CD4-positive, CD25-positive, alpha-beta regulatory T cell (primary cell): ENCODE measurements at regions not wholly inside any gene's neighbourhood (a gene's known extent, or its start where the extent isn't known, plus 50 kb on each side); places are given as distances from the start of the nearest gene placed in this dataset.
"Not testable (repeated sequence)": the region's sequence is repeated elsewhere in the genome, so short reads cannot be mapped to it uniquely, and the experiment has no call there.

Source experiments
- ATAC-seq, 2 donors: fragments of 150-1000 bp; cut with Tn5 transposase; one replicate each; pipeline ENCODE4 v1.10.0; 2021; ENCODE audit warnings: low read depth in 2 of 2, moderate number of reproducible peaks in 2 of 2, moderate library complexity in 1 of 2
- DNase-seq, 3 donors: peaks; one replicate each; pipeline versions ENCODE4 v3.0.0 to v3.0.0-alpha.2; 2012 to 2022; ENCODE audit warnings: mixed read lengths in 1 of 3
- H3K27ac ChIP-seq: one replicate; pipeline ENCODE4 v1.7.0; 2013; ENCODE audit warnings: mild to moderate bottlenecking, low read length; ENCODE audit not compliant: insufficient read depth, poor library complexity, severe bottlenecking
- H3K27me3 ChIP-seq: one replicate; pipeline ENCODE4 v1.7.0; 2013; ENCODE audit warnings: low read length; ENCODE audit not compliant: control insufficient read depth, insufficient read depth
- H3K36me3 ChIP-seq: one replicate; pipeline ENCODE4 v1.7.0; 2013; ENCODE audit warnings: mild to moderate bottlenecking, low read length, moderate library complexity; ENCODE audit not compliant: control insufficient read depth, insufficient read depth
- H3K4me1 ChIP-seq: 2 replicates; pipeline ENCODE4 v1.7.0; 2013; ENCODE audit warnings: mild to moderate bottlenecking, low read length; ENCODE audit not compliant: insufficient read depth, control insufficient read depth, poor library complexity, severe bottlenecking
- H3K4me3 ChIP-seq: one replicate; pipeline ENCODE4 v1.7.0; 2013; ENCODE audit warnings: low read depth, mild to moderate bottlenecking, low read length, moderate library complexity
- H3K9me3 ChIP-seq, 2 experiments: 1 replicate in 1 of 2; 2 replicates in 1 of 2; pipeline ENCODE4 v1.7.0; 2013; ENCODE audit warnings: low read length in 2 of 2, mild to moderate bottlenecking in 1 of 2, moderate library complexity in 1 of 2; ENCODE audit not compliant: control insufficient read depth in 2 of 2
- H3K27ac Mint-ChIP-seq, 3 donors: one replicate each; pipeline ENCODE4 v1.8.0; 2020 to 2022; ENCODE audit warnings: mild to moderate bottlenecking in 3 of 3, mixed read lengths in 3 of 3, moderate library complexity in 2 of 3
- H3K27me3 Mint-ChIP-seq: one replicate; pipeline ENCODE4 v1.8.0; 2022; ENCODE audit warnings: mild to moderate bottlenecking, mixed read lengths
- H3K36me3 Mint-ChIP-seq: one replicate; pipeline ENCODE4 v1.8.0; 2020; ENCODE audit warnings: mixed read lengths
- H3K4me1 Mint-ChIP-seq, 4 donors: one replicate each; pipeline ENCODE4 v1.8.0; 2020 to 2022; ENCODE audit warnings: mixed read lengths in 4 of 4, mild to moderate bottlenecking in 1 of 4
- H3K4me3 Mint-ChIP-seq, 4 donors: one replicate each; pipeline ENCODE4 v1.8.0; 2020 to 2022; ENCODE audit warnings: mild to moderate bottlenecking in 4 of 4, mixed read lengths in 4 of 4, moderate library complexity in 3 of 4
- H3K9me3 Mint-ChIP-seq, 7 donors: one replicate each; pipeline ENCODE4 v1.8.0; 2020 to 2022; ENCODE audit warnings: mixed read lengths in 7 of 7, mild to moderate bottlenecking in 3 of 7, moderate library complexity in 2 of 7

DNA sequence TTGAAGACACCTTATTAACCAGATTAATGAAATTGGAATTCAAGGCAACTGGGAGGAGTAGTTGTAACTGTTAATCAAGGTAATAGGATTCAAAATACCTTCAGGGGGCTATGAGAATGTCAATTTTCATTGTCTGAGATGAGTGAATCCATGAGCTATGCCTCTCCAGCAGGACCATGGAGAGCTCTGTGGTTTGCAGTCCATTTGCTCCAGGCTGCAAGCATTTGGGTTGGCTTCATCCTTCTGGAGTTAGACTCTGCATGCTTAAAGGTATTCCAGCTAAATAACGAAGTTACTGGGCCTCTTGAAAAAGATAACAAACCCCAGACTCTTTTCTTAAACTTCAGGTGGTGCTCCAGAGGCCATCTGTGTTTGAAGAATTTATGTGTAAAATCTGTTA lies 207.1 kb upstream of the SLC8A1 start:
- no peak overlapping the region for H3K27ac Mint-ChIP-seq
- H3K9me3 Mint-ChIP-seq: peaks cover 0 to 7% (median 1%) of the 10 kb centered on the region in 7 donors
- no peak overlapping the region for H3K4me3 Mint-ChIP-seq
- no peak for ATAC-seq
- Histone ChIP-seq H3K27ac (no peak overlapping the region), H3K27me3 (no peaks in the 10 kb centered on the region), H3K4me1 (no peaks in the 10 kb centered on the region), H3K9me3 (no peaks in the 10 kb centered on the region), H3K4me3 (no peak overlapping the region), H3K36me3 (no peaks in the 10 kb centered on the region)
- DNase-seq: no peak
- H3K4me1 Mint-ChIP-seq: no peaks in the 10 kb centered on the region
- no peaks in the 10 kb centered on the region for H3K36me3 Mint-ChIP-seq
- no peaks in the 10 kb centered on the region for H3K27me3 Mint-ChIP-seq

DNA sequence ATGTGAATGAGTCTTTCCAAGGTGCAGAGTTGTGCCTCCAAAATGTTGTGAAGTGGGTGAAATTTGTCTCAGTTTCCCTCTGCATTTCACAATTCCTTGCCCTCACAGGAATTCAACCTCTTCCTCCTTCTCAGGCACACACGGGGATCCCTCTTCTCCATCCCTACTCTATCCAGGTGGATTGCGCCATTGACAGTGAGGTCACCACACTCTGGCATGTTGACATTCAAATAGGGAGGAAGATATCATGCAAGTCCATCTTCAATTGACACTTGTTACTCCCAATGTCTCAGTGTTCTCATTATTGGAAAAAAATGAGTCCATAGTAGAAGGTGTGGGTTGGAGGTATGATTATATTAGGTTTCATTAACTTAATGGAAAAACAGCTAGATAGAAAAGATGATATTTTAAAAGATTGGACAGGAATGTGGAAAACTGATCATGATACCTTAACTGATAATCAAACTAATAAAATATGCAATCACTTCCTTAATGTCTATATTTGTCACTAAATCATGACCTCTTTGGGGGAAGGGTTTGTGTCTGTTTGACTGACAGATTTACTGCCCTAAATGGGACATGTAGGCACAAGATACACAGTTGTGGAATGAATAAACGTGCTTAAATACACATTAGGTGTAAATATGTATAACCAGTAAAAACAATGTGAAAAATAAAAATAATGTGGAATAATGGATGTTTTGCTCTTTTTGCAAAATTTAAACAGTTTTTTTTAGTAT lies 213.8 kb upstream of the SLC8A1 start:
- Mint-ChIP-seq H3K27ac (no peak overlapping the region), H3K9me3 (peaks cover 0 to 7% (median 2%) of the 10 kb centered on the region in 7 donors), H3K4me1 (no peaks in the 10 kb centered on the region), H3K4me3 (no peak overlapping the region), H3K27me3 (no peaks in the 10 kb centered on the region), H3K36me3 (no peaks in the 10 kb centered on the region)
- H3K9me3 ChIP-seq: no peaks in the 10 kb centered on the region
- DNase-seq (no peak), ATAC-seq (no peak)
- no peaks in the 10 kb centered on the region for H3K27me3 ChIP-seq
- no peak overlapping the region for H3K4me3 ChIP-seq
- no peaks in the 10 kb centered on the region for H3K36me3 ChIP-seq
- H3K27ac ChIP-seq: no peak overlapping the region
- H3K4me1 ChIP-seq: no peaks in the 10 kb centered on the region

DNA sequence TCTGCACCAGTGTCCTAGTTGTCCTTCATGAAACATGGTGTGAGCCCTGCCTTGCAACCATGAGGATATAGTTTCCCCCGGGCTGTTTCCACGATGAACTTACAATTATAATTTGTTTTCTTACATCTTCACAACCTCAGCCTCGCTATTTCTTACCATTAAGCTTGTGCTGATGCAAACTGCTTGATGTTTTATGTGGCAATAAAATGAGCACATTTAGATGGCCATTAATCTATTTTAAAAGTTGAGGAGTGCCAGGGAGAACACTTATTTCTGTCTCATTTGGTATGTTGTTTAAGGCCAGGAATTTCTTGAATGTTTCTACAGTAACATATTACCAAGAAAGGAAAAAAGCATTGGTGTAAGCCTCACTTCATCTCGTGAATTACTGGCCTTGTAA lies 214.5 kb upstream of the SLC8A1 start:
- H3K4me1 ChIP-seq: no peaks in the 10 kb centered on the region
- H3K27me3 Mint-ChIP-seq: no peaks in the 10 kb centered on the region
- no peaks in the 10 kb centered on the region for H3K4me1 Mint-ChIP-seq
- DNase-seq: no peak
- no peaks in the 10 kb centered on the region for H3K27me3 ChIP-seq
- no peak overlapping the region for H3K27ac Mint-ChIP-seq
- no peak overlapping the region for H3K4me3 Mint-ChIP-seq
- H3K9me3 Mint-ChIP-seq: peaks cover 0 to 7% (median 2%) of the 10 kb centered on the region in 7 donors
- ATAC-seq: no peak
- H3K9me3 ChIP-seq: no peaks in the 10 kb centered on the region
- H3K36me3 Mint-ChIP-seq: no peaks in the 10 kb centered on the region
- no peaks in the 10 kb centered on the region for H3K36me3 ChIP-seq
- H3K4me3 ChIP-seq: no peak overlapping the region
- no peak overlapping the region for H3K27ac ChIP-seq

DNA sequence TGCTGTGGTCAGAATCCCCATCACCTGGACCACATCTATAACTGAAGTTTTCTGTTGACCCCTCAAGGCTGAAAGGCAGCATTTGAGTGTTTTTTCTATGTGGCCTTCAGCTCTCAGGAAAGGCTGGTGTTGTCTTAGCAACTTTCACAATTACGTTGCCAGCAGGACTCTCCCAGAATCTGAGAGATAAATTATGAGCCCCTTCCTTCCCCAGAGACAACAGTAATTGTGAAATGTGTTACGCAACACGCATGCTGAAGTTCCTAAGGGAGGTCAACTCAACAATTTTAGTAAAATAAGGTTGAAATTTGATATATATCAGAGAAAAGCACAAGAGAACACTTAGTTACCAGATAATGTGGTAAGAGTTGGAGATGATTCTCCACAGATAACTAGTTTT lies 216.5 kb upstream of the SLC8A1 start:
- H3K4me3 Mint-ChIP-seq: no peak overlapping the region
- no peak for ATAC-seq
- Histone ChIP-seq H3K4me3 (no peak overlapping the region), H3K36me3 (no peaks in the 10 kb centered on the region), H3K27ac (no peak overlapping the region), H3K9me3 (no peaks in the 10 kb centered on the region), H3K27me3 (no peaks in the 10 kb centered on the region), H3K4me1 (no peaks in the 10 kb centered on the region)
- no peak overlapping the region for H3K27ac Mint-ChIP-seq
- H3K4me1 Mint-ChIP-seq: no peaks in the 10 kb centered on the region
- H3K27me3 Mint-ChIP-seq: no peaks in the 10 kb centered on the region
- peaks cover 0 to 4% (median 0%) of the 10 kb centered on the region in 7 donors for H3K9me3 Mint-ChIP-seq
- no peaks in the 10 kb centered on the region for H3K36me3 Mint-ChIP-seq
- DNase-seq: no peak

DNA sequence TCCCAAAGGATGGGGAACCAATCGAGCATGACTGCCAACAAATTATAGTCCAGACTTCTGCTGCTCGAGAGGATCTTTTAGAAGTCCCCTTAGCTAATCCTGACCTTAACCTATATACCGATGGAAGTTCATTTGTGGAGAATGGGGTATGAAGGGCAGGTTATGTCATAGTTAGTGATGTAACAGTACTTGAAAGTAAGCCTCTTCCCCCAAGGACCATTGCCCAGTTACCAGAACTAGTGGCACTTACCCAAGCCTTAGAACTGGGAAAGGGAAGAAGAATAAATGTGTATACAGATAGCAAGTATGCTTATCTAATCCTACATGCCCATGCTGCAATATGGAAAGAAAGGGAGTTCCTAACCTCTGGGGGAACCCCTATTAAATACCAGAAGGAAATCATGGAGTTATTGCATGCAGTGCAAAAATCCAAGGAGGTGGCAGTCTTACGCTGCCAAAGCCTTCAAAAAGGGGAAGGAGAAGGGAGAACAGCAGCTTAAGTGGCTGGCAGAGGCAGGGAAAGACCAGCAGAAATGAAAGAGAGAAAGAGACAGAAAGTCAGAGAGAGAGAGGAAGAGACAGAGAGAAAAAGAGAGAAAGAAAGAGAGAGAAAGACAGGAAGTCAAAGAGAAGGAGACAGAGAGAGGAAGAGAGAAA lies 224.4 kb upstream of the SLC8A1 start:
- DNase-seq, H3K27ac ChIP-seq, H3K4me1 ChIP-seq, H3K4me3 Mint-ChIP-seq, H3K4me3 ChIP-seq, H3K36me3 ChIP-seq, ATAC-seq, H3K36me3 Mint-ChIP-seq, H3K9me3 ChIP-seq, H3K27me3 ChIP-seq, H3K4me1 Mint-ChIP-seq, H3K27ac Mint-ChIP-seq, H3K27me3 Mint-ChIP-seq: not testable (repeated sequence)
- peaks cover 0 to 11% (median 7%) of the 10 kb centered on the region in 7 donors for H3K9me3 Mint-ChIP-seq

DNA sequence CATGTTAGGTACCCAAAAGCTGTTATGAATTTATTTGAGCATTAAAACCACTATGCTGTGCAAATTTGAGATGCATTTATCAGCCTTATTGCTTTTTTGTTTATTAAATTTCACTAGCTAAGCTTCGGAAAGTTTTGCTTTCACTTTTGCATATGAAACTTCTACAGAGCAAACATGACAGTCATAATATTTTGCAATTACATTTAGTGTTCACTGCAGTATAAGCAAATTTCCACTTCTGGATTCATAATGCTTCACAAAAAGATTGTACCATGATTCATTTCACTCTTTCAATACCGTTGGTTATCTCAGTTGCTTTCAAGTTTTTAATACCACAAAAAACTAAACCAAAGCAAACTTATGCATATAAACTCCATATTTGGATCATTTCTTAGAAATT lies 228.7 kb upstream of the SLC8A1 start:
- no peak overlapping the region for H3K27ac ChIP-seq
- no peaks in the 10 kb centered on the region for H3K27me3 ChIP-seq
- H3K4me1 Mint-ChIP-seq: peaks cover 0 to 4% (median 1%) of the 10 kb centered on the region in 4 donors
- H3K36me3 Mint-ChIP-seq: no peaks in the 10 kb centered on the region
- no peaks in the 10 kb centered on the region for H3K9me3 ChIP-seq
- peak overlapping the region in 2 of 4 donors; percentile 35 to 52 for H3K4me3 Mint-ChIP-seq
- peak overlapping the region; percentile 35 for H3K4me3 ChIP-seq
- ATAC-seq (no peak), DNase-seq (peak in 1 of 3 donors; percentile 42)
- no peaks in the 10 kb centered on the region for H3K4me1 ChIP-seq
- H3K9me3 Mint-ChIP-seq: peaks cover 4 to 13% (median 9%) of the 10 kb centered on the region in 7 donors
- no peaks in the 10 kb centered on the region for H3K27me3 Mint-ChIP-seq
- no peaks in the 10 kb centered on the region for H3K36me3 ChIP-seq
- H3K27ac Mint-ChIP-seq: no peak overlapping the region

DNA sequence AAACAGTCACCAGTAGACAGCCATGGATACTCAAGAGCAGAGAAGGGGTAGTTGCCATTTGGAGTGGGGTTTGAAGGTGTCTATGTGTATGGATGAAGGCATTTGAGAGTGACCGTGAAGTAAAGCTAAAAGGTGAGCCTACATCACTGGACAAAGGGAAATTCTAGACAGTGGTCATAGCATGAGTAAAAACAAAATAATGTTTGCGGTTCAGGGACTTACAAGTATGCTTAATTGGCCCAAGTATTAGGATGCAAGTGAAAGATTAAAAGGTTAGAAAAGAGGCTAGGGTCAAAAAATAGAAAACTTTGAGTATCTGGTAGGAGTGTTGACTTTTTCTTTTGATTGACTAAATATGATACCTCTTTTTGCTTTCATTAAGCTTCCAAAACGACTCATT lies 238.1 kb upstream of the SLC8A1 start:
- H3K27me3 ChIP-seq: no peaks in the 10 kb centered on the region
- H3K36me3 ChIP-seq: no peaks in the 10 kb centered on the region
- H3K9me3 ChIP-seq: no peaks in the 10 kb centered on the region
- Mint-ChIP-seq H3K4me3 (no peak overlapping the region), H3K27ac (no peak overlapping the region), H3K27me3 (no peaks in the 10 kb centered on the region), H3K36me3 (no peaks in the 10 kb centered on the region), H3K4me1 (no peaks in the 10 kb centered on the region), H3K9me3 (peaks cover 0 to 14% (median 4%) of the 10 kb centered on the region in 7 donors)
- ATAC-seq (no peak), DNase-seq (no peak)
- no peak overlapping the region for H3K27ac ChIP-seq
- H3K4me1 ChIP-seq: no peaks in the 10 kb centered on the region
- H3K4me3 ChIP-seq: no peak overlapping the region

DNA sequence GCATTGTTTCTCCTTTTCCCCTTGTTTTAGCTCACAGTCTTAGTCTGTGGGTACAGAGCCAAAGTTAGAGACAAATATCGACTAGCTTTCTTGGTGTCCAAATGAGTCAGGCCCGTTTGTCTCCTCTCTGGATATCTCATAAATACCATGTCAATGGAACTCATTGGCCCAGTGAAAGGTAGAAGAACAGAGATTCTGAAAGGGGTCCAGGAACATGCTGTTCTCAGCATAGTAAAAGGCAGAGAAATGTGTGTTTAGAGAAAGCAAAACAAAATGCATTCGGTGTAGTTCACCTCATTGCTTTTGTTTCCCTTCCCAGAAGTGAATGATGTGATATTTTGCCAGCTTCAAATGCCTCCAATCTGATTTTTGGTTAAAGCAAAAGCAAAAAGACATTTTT lies 238.6 kb upstream of the SLC8A1 start:
- Mint-ChIP-seq H3K27ac (no peak overlapping the region), H3K4me1 (no peaks in the 10 kb centered on the region), H3K4me3 (no peak overlapping the region), H3K9me3 (peaks cover 0 to 14% (median 4%) of the 10 kb centered on the region in 7 donors), H3K36me3 (no peaks in the 10 kb centered on the region), H3K27me3 (no peaks in the 10 kb centered on the region)
- no peak for ATAC-seq
- Histone ChIP-seq H3K27me3 (no peaks in the 10 kb centered on the region), H3K36me3 (no peaks in the 10 kb centered on the region), H3K27ac (no peak overlapping the region), H3K4me1 (no peaks in the 10 kb centered on the region), H3K4me3 (no peak overlapping the region), H3K9me3 (no peaks in the 10 kb centered on the region)
- no peak for DNase-seq
